ENCODE measurements at regions not wholly inside any gene's neighbourhood (a gene's known extent, or its start where the extent isn't known, plus 50 kb on each side); places are given as distances from the start of the nearest gene placed in this dataset.
"Not testable (repeated sequence)": the region's sequence is repeated elsewhere in the genome, so short reads cannot be mapped to it uniquely, and the experiment has no call there.

DNA sequence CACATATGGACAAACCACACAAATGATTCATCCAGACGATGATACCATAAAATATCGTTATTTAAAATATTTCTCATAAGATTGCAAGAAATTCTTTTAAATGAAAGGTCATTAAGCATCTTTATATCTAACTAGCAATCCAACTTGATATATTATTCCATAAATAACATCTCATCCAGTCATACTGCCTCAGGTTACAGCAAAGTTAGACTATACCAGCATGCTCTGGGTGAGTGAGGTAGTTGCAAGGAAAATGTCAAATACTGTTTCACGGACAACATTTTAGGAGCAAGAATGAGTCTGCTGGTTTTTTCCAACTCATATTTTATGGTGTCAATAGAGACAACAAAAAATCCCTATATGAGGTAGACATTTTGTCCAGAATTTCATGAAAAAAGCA lies 200.9 kb upstream of the TRPM3 start:
- H3K4me3 ChIP-seq (ENCODE audit: low read length): no peak overlapping the region
- no peak for DNase-seq (ENCODE audit: low read depth, low spot score)

- DNase-seq (ENCODE audit: low read depth, low spot score): no peak
- H3K4me3 ChIP-seq (ENCODE audit: low read length): no peak overlapping the region
Observed at GRCh38 chr9:71308454-71308853, 187.0 kb upstream of the TRPM3 start.

GRCh38 chr9:71306134-71306533 lies 184.7 kb upstream of the TRPM3 start:
- H3K4me3 ChIP-seq (ENCODE audit: low read length): no peak overlapping the region
- no peak for DNase-seq (ENCODE audit: low read depth, low spot score)

GRCh38 chr9:71303351-71303750 lies 181.9 kb upstream of the TRPM3 start:
- H3K4me3 ChIP-seq (ENCODE audit: low read length): no peak overlapping the region
- no peak for DNase-seq (ENCODE audit: low read depth, low spot score)

DNA sequence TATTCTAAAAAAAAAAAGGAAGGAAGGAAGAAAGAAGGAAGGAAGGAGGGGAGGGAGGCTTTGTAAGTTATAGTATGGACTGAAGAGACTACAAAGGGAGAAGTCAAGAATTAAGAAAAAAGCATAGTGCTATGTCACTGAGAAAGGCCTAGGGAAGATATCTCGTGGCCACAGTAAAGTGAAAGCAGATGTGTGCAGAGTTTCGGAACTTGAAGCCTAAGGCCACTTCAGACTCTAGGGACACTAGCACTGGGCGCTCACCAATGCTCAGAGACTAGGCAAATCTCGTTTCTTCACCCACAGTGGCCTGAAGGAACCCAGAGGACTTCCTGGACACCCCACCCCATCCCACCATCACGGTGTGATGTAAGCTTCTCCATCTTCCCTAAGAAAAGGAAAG lies 181.4 kb upstream of the TRPM3 start:
- no peak for DNase-seq (ENCODE audit: low read depth, low spot score)

DNA sequence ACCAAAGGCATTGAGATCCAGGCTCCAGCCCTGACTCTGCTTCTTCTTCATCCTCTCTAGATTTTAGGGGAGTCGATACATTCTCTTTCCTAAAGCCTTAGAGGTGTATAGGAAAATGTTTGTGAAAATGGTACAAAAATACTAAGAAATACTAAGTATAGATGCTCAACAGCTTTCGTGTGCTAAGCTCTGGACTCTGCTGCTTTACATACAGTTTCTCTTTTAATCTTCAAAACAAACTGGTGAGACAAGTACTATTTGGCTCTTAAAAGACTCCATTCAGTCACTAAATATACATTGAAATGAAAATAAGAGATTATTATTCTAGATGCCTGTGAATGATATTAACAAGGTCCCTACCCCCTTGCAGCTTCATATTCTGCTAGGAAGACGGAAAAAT lies 174.5 kb upstream of the TRPM3 start:
- H3K4me3 ChIP-seq (ENCODE audit: low read length): no peak overlapping the region
- DNase-seq (ENCODE audit: low read depth, low spot score): no peak

More for the DNA sequence above, 181.4 kb upstream of the TRPM3 start:
- no peak overlapping the region for H3K4me3 ChIP-seq (ENCODE audit: low read length)

GRCh38 chr9:71286146-71286545 lies 164.7 kb upstream of the TRPM3 start:
- DNase-seq (ENCODE audit: low read depth, low spot score): no peak
- no peak overlapping the region for H3K4me3 ChIP-seq (ENCODE audit: low read length)

DNA sequence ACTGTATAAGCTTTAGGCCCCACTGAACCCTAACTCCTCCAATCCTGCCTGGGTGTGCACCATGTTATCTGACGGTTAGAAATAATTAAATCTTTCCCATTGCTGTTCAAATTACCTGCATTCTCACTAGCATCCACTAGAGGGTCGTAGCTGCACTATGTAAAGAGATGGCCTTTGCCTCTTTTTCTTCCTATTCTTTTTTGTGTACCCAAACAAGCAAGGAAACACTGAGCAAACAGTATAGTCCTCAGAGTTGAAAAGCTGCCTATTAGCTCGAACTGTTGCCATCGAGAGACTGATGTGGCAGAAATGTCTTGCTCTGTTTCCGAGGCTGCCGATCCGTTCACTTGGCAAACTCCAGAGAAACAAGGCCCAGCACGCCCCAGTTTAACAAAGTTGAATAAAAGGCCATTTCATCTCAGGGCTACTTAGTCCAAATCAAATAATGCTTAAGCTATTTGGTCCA lies 163.8 kb upstream of the TRPM3 start:
- H3K4me3 ChIP-seq (ENCODE audit: low read length): no peak overlapping the region

GRCh38 chr9:71282116-71282515 lies 160.7 kb upstream of the TRPM3 start:
- not testable (repeated sequence) for H3K4me3 ChIP-seq (ENCODE audit: low read length); DNase-seq (ENCODE audit: low read depth, low spot score)

More for the DNA sequence above, 163.8 kb upstream of the TRPM3 start:
- peak; percentile 41 for DNase-seq (ENCODE audit: low read depth, low spot score)

DNA sequence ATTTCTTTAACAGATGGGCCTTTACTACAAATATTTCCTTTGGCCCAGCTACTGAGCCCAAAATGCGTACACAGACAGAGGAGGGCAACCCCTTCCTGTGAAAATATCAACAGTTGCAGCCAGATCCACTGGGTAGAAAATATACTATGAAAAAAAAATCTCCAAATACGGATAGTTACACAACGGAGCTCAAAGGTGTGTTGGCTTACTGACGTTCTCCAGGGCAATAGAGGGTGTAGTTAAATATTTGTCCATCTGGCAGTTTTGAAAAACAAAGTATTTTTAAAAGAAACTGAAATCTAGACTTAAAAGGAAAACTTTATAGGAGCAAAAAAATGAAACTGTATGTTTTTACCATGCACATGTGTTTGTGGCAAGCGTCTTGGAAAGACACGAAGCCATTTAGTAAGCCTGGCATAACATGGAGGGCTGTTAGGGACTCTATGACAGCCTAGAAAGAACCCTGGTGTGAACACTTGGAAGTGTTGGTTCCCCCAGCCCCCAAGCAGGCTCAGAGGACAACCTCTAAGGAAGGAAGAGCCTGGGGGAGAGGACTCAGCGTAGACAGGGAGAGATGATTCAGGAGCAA lies 157.8 kb upstream of the TRPM3 start:
- H3K4me3 ChIP-seq (ENCODE audit: low read length): no peak overlapping the region
- no peak for DNase-seq (ENCODE audit: low read depth, low spot score)

DNA sequence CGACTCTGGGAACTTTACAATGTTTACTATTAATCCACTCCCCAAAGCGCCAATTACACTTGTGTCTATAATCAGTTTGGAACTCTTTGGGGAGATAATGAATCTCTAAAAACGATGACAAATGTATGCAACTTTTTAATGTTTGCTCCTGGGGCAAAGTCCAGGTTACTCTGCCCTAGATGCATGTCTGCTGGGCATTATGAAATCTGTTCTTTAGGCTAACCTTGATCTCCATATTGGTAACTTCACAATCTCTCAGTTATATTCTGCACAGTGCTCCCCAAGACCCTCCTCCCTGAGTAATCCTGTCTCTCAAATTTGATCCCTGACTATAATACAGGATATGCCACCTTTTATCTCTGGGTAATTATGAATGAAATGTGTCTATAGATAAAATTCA lies 152.2 kb upstream of the TRPM3 start:
- no peak for DNase-seq (ENCODE audit: low read depth, low spot score)
- no peak overlapping the region for H3K4me3 ChIP-seq (ENCODE audit: low read length)

- H3K4me3 ChIP-seq (ENCODE audit: low read length): no peak overlapping the region
- DNase-seq (ENCODE audit: low read depth, low spot score): no peak
Observed at GRCh38 chr9:71271602-71272001, 150.2 kb upstream of the TRPM3 start.

GRCh38 chr9:71270554-71270953 lies 149.1 kb upstream of the TRPM3 start:
- no peak for DNase-seq (ENCODE audit: low read depth, low spot score)
- no peak overlapping the region for H3K4me3 ChIP-seq (ENCODE audit: low read length)

DNA sequence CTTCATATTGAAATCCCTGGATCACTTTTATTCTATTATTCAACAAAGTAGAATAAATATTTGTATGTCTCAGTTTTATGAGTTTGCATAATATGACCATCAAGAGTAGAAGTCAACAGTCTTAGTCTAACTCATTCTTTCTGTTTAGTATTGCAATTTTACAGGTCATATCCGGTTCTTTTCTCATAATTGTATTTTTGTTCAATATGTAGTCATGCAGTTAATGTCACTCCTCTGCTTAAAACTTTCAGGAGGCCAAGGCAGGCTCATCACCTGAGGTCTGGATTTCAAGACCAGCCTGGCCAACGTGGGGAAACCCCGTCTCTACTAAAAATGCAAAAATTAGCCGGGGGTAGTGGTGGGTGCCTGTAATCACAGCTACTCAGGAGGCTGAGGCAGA lies 148.4 kb upstream of the TRPM3 start:
- DNase-seq (ENCODE audit: low read depth, low spot score): no peak
- no peak overlapping the region for H3K4me3 ChIP-seq (ENCODE audit: low read length)

DNA sequence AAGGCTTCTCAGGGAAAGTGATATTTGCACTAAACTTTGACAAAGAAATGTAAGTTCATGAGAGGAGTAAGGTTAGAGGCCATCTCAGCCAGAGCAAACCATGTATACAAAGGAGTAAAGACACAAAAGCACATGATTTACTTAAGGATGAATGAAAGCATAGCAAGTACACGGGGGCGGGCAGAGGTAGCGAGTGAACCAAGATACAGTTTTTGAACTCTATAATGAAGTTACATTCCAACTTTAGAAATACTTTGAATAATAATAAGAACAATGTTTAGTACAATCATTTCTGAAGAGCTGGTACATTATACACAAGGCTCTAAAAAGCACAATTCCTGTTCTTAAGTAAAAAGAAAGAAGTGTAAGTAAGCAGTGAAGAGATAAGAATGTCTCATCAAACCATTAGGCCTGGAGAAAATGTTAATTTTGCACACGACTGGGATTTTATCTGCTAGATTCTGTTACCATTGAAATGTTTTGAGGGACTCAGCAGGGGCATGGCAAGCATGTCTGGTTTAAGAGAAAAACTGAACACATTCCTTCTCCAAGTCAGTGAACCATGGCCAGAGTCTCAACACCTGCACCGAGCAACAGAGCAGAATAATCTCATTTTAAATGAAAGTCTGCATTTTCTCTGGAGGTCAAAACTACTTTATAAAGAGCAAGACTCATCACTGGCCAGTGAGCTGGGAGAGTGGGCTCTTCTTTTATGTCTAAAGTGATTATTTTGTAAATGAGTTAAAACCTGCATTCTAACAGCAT lies 147.6 kb upstream of the TRPM3 start:
- H3K4me3 ChIP-seq (ENCODE audit: low read length): no peak overlapping the region
- no peak for DNase-seq (ENCODE audit: low read depth, low spot score)

GRCh38 chr9:71263451-71263850 lies 142.0 kb upstream of the TRPM3 start:
- H3K4me3 ChIP-seq (ENCODE audit: low read length): no peak overlapping the region
- DNase-seq (ENCODE audit: low read depth, low spot score): no peak

DNA sequence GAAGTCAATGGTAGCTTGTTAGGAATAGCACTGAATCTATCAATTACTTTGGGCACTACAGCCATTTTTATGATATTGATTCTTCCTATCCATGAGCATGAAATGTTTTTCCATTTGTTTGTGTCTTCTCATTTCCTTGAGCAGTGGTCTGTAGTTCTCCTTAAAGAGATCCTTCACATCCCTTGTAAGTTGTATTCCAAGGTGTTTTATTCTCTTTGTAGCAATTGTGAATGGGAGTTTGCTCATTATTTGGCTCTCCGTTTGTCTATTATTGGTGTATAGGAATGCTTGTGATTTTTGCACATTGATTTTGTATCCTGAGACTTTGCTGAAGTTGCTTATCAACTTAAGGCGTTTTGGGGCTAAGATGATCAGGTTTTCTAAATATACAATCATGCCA lies 139.0 kb upstream of the TRPM3 start:
- DNase-seq (ENCODE audit: low read depth, low spot score); H3K4me3 ChIP-seq (ENCODE audit: low read length): not testable (repeated sequence)

DNA sequence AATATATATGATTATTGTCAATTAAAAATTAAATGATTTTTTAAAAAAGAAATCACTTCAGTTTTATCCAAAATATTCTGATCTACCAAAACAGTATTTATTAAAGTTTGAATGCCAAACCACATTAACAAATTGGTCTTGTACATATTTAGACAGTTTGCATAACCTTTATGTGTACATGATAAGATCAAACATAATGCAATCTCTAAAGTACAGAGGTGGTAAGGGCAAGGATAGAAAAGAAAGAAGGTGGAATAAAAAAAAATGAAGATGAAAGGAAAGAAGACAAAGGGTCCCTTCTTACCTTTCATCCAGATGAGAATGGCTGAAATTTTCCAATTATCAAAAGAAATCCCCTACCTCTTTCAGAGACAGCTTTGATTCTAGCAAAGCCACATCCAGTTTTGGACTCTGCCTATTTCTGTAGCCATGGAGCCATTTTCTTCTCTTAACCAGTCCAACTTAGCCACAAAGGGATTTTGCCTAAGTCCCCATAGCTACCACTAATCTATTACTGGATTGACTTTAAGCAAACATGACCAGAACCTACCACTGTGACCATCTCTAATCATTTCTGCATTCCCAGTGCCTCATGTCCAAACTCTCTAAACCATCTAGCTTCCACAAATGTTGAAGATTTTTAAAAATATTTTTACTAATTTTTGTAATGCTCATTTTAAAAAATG lies 133.3 kb upstream of the TRPM3 start:
- DNase-seq (ENCODE audit: low read depth, low spot score): no peak
- no peak overlapping the region for H3K4me3 ChIP-seq (ENCODE audit: low read length)

- H3K4me3 ChIP-seq (ENCODE audit: low read length): no peak overlapping the region
- no peak for DNase-seq (ENCODE audit: low read depth, low spot score)
Observed at GRCh38 chr9:71253011-71253410, 131.6 kb upstream of the TRPM3 start.

DNA sequence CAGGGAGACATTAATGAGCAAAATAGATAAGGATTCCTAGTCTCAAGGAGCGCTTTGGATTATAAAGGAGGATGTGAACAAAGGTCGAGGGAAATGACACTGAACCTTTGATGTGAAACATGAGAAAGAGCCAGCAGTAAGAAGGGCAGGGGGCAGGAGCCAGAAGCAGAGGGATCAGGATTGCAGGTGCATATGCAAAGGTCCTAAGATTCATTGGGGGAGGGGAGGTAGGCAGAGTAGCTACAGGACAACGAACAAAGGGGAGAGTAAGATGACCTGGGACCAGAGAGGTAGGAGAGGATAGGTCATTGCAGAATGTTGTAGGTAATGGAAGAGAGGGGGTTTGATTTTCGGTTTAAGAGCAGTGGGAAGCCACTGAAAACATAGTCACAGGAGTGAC lies 129.2 kb upstream of the TRPM3 start:
- no peak for DNase-seq (ENCODE audit: low read depth, low spot score)
- H3K4me3 ChIP-seq (ENCODE audit: low read length): no peak overlapping the region

All from Jurkat, Clone E6-1 (cell line).